NCI-H2227 (cell line): ENCODE measurements at regions not wholly inside any gene's neighbourhood (a gene's known extent, or its start where the extent isn't known, plus 50 kb on each side); places are given as distances from the start of the nearest gene placed in this dataset.
"Not testable (repeated sequence)": the region's sequence is repeated elsewhere in the genome, so short reads cannot be mapped to it uniquely, and the experiment has no call there.

Experiments
- DNase-seq: peaks from one replicate; lab custom pipeline; 2025; ENCODE audit not compliant: unreplicated experiment; lab: John Stamatoyannopoulos, UW

DNA sequence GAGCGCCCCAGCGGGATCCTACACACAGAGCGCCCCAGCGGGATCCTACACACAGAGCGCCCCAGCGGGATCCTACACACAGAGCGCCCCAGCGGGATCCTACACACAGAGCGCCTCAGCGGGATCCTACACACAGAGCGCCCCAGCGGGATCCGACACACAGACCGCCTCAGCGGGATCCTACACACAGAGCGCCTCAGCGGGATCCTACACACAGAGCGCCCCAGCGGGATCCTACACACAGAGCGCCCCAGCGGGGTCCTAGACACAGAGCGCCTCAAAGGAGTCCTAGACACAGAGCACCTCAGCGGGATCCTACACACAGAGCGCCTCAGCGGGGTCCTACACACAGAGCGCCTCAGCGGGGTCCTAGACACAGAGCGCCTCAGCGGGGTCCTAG is 1352.7 kb downstream of the GATA3 start:
- not testable (repeated sequence) for DNase-seq

DNA sequence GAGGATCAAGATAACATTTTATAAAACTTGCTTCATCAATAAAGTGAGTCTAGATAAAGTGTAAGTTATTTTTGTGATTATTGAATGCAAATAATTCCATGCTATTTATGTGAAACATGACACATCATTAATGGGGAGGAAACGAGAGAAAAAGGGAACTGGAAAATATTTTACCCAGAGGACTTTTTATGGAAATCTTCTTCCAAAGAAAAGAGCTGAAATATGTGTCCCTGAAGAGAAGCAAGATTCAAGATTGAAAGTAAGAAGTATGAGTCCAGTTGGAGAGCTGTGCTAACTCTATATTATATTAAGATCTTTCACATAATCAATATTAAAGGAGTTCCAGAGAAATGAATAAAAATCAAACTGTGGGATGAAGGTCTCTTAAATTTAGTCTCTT is 1361.8 kb downstream of the GATA3 start:
- DNase-seq, result no peak

DNA sequence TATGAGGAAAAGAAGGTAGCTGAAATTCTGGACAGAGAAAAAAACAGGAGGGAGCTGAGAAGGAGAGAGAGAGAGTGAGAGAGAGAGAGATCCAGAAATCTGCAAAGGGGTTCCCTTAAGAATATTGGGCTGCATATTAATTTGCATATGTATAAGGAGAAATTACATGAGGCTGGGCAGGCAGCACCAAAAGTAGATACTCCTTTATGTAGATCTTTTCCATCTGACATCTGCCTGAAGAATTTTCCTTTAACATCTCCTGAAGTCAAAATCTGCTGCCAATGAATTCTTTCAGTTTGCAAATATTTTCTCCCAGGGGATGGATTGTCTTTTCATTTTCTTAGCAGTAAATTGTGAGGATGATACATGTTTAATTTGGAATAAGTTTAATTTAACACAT is 1365.3 kb downstream of the GATA3 start:
- DNase-seq, result no peak

DNA sequence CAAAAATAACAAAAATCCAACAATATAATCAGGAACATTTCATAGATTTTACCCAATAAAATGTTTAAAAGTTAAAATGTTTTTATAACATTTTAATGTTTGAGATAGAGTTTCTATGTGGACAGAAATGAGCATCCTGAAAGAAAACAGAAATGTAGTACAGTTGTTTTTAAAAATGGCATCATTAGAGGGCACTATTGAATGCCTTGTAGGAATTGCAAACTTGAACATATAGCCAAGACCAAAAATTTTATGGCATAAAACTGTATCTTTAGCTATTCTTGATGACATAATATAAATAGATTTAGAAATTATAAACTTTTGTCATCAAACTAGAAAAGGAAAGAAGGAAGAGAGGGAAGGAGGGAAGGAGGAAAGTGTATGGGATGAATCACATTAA is 1372.7 kb downstream of the GATA3 start:
- no peak for DNase-seq

DNA sequence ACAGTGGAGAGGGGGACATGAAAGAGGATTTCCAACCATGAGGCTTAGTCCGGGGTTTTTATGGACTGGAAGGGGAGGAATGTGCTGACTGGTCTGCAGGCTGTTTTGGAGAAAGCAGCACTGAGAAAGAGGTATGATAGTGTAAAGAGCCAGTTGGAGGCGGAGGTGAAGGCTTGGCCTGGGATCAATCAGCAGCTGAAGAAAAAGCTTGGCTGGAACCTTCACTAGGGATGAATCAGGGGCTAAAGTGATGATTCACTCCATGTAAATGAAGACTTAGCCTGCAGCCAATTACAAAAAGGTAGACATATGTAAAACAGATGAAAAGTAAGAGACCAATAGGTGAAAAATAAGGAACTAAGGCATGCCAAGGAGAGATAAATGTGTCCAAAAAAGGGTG is 1382.6 kb downstream of the GATA3 start:
- no peak for DNase-seq

DNA sequence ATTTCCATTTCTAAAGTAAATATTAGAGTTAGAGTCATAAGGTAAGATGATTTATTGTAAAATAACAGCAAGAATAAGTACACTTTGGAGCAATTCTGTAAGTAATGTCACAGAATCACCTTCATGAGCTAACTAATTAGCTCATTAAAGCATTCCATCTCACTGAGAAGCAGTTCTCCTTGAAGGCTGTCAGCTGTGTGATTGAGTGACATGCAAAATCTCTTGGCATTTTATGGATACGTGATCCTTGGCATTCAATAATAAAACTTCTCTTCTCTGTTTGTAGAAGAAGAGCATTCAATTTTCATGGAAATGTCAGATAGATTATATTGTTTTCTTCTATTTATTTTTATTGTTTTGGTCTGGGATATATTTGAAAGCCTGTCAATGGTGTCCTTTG is 1389.3 kb downstream of the GATA3 start:
- no peak for DNase-seq

DNA sequence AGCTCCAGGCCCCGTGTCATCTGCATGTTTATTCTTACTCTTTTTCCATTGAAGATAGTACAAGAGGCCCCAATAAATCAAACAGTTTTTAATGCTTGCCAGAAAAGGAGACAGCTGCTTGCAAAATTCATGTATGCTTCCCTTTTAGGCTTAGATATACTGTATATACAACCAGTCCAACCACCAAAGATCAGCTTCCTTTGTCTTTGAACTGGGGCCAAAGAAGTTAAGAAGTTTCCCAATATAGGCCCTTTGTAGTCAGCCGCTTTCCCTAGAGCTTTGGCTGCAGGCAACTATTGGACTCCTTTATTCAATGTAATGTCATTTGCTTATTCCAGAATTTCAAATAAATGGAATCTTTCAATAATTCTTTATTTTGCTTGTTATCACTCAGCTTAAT is 1395.0 kb downstream of the GATA3 start:
- no peak for DNase-seq

DNA sequence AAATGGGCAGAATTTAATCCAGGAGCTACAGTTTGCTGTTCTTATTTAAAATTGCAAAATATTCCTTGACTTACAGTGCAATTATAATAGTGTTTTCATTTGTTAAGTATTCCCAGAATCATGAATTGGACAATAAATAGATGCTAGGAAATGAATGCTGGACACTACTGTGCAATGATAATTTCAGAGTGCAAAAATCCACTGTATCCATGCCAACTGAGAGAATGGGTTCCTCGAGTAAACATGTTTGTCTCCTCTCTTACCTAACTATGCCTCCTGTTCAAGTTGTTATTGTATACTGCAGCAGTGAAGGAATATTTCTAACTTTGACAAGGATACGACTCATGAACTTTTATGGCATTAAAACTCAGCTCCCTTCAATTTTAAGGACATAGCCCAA is 1396.3 kb downstream of the GATA3 start:
- DNase-seq, result no peak

DNA sequence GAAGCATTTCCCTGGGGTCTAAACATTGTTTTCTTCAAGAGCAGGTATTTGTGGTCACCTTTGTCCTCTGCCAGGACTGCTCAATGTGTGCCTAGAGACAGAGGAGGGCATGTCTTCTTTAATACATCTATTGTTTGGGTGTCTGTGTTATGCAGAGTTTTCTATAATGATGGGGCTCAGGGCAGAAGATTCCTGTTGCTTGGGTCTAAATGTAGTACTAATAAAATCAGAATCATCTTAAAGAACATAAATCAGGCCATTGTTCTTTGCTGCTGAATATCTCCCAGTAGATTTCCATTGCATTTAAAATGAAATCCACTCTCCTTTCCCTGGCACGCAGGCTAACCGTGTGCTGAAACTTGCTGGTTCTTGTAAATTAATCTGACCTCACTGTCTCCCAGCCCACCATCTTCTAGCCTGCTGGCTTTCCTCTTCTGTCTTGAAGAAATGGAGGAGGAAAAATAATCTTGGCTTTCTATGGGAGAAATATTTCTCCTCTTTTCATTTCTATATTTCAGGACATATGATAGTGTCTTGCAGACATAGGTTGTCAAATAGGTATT is 1396.8 kb downstream of the GATA3 start:
- no peak for DNase-seq

DNA sequence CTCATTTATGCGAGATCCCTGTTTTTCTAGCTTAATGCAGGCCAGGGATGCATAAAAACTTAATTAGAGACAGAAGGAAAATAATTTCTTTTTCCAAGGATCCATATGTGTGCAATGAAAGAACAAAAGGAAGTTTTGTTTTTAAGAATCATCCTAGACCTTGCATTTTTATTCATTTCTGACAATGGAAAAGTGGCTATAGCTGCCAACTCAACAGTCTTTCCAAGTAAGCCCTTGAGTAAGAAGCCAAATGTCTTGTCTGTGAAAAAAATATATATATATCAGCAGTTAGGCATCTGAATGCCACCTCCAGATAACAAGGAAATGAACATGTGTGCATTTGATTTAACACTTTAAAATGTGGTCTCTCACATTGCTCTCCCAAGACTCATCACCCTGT is 1397.6 kb downstream of the GATA3 start:
- DNase-seq, result no peak

DNA sequence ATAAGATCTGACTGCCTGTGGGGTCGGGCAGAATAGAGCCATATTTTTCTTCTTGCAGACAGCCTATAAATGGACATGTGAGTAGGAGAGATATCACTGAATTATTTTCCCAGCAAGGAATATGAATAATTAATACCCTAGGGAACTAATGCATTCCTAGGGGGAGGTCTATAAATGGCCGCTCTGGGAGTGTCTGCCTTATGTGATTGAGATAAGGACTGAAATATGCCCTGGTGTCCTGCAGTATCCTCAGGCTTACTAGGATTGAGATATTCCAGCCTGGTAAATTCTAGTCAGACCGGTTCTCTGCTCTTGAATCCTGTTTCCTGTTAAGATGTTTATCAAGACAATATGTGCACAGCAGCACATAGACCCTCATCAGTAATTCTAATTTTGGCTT is 1399.4 kb downstream of the GATA3 start:
- DNase-seq, result not testable (repeated sequence)

DNA sequence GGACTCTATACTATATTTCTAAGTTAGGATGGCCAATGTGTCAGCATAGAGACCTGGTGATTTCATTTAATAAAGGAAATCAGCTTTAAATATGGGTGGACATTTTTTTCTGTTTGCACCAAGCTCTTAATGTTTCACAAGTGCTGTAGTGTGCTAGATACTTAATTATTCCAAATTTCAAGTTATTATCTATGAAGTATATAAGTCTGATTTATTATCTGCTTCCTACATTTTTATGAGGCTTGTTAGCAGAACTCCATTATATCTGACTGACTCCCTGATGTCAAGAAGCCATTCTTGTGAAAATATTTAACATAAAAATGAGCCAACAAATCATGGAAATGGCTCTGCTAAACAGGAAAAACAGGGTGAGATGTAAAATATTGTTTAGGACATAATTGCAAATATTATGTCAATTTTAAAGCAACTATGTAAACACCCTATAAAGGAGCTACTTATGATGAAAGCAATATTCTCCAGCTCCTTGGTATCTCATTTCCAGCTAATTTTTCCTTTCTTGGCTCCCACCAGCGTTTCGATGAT is 1415.2 kb downstream of the GATA3 start:
- DNase-seq, result no peak

DNA sequence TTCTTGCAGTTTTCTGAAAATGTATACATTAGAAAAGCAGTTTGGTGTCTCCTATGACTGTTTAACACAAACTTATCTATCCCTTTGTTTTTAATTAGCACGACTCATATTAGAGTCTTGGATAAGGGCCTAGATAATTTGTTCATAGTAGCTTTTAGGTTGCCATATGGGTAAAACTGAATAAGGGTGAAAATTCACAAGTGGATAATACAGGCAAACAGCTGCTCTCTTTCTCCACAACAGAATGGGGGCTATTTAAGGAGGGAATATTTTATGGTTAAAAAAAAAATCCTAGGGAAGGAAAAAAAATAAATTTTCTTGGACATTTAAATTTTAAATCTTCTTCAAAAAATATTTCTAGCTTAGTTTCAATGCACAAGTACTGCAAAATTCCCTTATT is 1416.1 kb downstream of the GATA3 start:
- DNase-seq, result no peak

DNA sequence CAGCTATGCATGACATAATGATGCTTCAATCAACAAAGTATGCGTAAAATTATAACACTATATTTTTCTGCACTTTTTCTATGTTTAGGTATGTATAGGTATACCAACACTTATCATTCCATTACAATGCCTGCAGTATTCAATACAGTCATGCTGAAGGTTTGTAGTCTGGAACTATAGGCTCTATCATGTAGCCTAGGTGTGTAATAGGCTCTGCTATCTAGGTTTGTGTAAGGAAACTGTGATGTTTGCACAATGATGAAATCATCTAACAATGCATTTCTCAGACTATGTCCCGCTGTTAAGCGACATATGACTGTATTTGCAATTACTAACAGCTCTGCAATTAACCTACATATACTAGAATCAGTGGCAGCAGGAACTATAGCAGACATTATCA is 1447.5 kb downstream of the GATA3 start:
- DNase-seq, result no peak

DNA sequence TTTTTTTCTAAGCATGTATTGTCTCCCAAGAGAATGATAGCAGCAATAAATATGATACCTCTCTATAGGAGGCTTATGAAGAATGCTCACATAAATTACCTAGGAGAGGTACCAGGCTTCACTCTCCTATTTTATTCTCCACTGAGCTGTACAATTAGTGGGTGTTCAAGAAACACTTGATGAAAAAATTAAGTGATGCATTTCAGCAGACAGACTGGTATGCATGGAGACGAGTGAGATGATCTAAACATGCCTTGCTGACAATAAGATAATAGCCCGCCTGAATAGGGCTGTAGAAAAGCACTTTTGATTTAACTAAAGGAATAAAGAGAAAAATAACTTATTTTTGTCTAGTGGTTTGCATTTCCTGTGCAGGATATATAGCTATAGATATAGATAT is 1449.7 kb downstream of the GATA3 start:
- no peak for DNase-seq

DNA sequence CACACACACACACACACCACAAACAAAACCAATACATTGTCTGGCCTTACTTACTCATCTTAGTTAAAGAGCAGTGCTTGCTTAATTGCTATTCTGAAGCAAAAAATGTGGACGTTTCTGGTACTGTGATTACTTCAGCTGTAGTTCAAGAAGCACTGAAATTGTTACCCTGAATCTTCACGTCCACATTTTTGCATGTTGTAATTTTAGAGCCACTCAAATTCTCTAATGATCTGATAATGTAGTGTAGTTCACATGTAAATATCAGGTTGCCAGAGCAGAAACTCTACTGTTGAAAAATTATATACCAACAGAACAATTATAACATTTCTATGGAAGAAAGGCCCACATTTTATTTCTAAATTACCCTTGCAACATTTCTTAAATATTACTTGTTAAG is 1451.1 kb downstream of the GATA3 start:
- DNase-seq, result no peak

DNA sequence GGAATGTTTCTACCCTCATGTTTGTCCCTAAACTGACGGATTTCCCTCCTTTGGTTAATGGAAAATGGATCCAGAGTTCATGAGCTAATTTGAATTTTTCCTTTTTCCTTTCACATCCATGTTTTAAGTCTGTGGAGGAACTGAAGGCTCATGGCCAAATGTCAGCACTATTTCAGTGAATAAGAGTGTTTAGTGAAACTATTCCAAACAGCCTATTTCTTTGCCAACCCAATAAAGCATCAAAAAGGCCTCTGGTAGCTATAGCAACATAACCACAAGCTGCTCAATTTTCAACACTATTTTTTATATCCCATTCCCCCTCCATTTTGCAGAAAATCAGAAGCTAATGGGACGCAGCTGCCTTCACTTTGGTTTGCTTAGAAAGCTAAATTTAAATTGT is 1454.1 kb downstream of the GATA3 start:
- no peak for DNase-seq

DNA sequence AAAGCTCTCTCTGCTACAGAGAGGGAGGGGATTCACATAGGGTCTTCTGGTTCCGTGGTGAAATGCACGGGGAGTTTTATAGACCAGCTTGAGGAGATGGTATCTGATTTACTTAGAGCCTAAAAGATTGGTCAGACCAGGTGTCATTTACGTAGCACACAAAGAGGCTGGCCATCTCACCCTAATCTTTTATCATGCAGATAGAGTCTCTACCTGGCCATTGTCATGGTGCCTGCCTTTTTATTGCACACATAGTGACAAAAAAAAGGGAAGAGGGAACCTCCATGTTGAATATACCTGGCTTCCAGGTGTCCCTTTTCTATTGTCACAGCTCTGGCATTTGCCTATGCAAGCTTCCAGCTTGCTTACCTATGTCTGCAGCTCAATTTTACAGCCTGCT is 1456.1 kb downstream of the GATA3 start:
- DNase-seq, result no peak

DNA sequence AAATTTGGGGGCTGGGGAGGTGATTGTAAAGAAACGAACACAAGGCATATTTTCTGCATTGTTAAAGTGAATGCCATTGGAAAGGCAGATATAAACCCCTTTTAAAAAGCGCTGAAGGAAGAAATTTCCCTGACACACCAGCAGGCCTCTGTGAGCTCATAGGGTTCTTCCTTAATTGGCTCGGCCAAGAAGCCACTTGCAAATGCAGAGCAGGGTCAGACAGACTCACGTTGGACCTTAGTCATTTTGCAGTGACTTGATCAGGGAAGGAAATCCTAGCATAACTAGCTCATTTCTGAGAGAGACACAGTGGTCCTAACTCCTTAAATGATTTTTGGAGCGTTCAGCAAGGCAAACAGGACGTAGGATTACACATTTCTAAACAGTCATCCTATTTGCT is 1461.4 kb downstream of the GATA3 start:
- DNase-seq, result no peak

DNA sequence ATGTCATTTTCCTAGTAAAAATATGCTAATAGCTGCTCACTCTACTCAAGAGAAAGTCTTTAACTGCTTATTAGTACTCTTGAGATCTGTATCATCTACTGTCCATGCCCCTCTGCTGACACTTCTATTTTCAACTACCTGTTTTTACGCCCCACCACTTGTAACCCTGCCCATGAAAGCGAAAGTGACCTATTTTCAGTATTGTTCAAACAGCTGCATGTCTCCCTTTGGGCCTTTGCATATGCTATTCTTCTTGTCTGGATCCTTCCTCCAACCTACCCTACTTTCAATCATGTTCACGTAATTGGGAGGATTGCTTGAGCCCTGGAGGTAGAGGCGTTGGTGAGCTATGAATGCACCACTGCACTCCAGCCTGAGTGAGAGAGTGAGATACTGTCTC is 1481.3 kb downstream of the GATA3 start:
- no peak for DNase-seq

DNA sequence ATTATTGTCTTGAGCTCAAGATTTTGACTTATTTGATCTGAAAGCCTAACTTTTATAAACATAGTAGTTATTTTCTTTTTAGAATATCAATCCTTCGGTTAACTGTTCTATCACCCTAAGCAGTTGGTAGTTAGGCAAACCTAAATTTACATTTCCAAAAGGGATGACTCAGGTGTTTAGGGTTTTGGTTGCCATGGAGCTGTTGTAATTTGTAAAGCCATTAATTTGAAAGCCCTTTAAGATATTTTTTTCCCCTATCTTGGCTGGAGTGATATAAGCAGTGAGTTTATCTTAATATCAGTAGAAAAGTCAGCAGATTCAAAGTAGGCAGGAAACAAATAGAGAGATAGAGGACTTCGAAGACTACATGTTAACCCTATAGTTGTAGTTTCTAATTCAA is 1472.6 kb upstream of the CELF2 start:
- DNase-seq, result no peak

DNA sequence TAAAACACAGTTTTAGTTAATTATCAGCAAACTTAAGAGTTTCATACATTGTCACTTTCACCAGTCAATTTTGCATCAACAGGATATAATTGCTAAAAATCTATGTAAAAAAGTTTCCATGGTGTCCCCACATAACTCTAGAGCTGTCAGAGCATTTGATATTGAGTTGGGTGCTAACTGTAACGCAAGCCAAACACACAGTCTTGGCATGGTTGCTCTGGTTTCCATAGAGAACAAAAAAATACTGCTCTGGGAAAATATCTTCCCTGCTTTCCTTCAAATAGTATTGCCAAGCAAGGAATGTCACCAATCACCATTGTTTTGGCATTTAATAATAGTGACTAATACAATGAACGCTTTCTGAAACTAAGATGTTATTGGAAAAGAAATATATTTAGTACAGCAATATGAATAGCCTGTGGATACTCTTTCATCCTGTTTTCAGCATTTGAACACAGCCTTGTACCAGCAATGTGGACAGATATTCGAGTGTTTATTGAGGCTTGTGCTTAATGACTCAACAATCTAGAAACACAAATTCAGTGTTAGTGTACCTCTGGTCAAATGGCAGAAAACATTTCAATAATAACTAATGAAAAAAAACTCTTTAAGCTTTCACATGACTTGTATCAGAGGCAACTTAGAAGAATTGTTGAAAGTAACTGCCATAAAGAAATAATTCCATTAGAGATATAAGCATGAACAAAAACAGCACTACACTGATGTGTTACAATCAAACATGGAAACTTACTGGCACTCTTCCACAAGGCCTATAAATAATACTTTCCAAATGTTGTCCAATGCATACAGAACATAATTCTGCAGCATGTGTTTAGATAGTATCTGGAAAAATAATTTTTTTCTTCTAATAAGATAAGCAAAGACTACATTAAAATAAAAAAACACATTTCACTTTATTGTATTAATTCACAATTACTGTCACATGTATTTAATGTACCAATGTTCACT is 1469.5 kb upstream of the CELF2 start:
- DNase-seq, result no peak
